SK-N-MC (cell line): ENCODE measurements at regions not wholly inside any gene's neighbourhood (a gene's known extent, or its start where the extent isn't known, plus 50 kb on each side); places are given as distances from the start of the nearest gene placed in this dataset.

Experiments
- FOXP2 ChIP-seq: optimal IDR thresholded peaks from 2 replicates; pipeline ENCODE3; 2011; ENCODE audit warnings: mild to moderate bottlenecking, moderate library complexity; ENCODE audit not compliant: insufficient read depth; ENCODE audit errors: extremely low read length, control extremely low read depth
- POLR2AphosphoS5 ChIP-seq: IDR thresholded peaks from 2 replicates; pipeline ENCODE4 v1.6.1; 2012; ENCODE audit warnings: mild to moderate bottlenecking, low read depth, low read length, borderline replicate concordance

DNA sequence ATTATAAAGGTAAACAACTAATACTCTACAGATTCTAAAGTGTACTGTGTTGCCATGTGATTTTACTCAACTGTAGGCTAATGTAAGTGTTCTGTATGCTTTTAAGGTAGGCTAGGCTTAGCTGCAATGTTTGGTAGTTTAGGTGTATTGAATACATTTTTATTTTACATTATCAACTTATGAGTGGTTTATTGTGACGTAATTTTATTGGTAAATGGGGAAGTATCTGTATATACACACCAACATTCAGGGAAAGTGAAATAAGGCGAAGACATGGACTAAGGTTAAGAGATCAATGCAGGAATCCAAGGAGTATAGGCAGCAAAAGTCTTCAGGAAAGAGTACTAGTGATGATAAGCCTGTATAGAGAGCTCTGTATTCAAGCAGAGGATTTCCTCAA lies 365.8 kb upstream of the MGAT4C start:
- TF ChIP-seq POLR2AphosphoS5 (no peak), FOXP2 (no peak)
